HG03039 (cell line): ENCODE measurements at regions not wholly inside any gene's neighbourhood (a gene's known extent, or its start where the extent isn't known, plus 50 kb on each side); places are given as distances from the start of the nearest gene placed in this dataset.

ENCODE experiments used
- ATAC-seq: cut with Tn5 transposase; IDR thresholded peaks from one replicate; pipeline ENCODE4 v1.9.1; 2021; ENCODE audit warnings: mild to moderate bottlenecking, moderate library complexity; ENCODE audit not compliant: unreplicated experiment

GRCh38 chr2:106977717-106978116 is 91.8 kb upstream of the ST6GAL2 start:
- ATAC-seq, result no peak

GRCh38 chr2:106978647-106979046 is 92.7 kb upstream of the ST6GAL2 start:
- no peak for ATAC-seq

GRCh38 chr2:106981491-106981890 is 95.5 kb upstream of the ST6GAL2 start:
- no peak for ATAC-seq

DNA sequence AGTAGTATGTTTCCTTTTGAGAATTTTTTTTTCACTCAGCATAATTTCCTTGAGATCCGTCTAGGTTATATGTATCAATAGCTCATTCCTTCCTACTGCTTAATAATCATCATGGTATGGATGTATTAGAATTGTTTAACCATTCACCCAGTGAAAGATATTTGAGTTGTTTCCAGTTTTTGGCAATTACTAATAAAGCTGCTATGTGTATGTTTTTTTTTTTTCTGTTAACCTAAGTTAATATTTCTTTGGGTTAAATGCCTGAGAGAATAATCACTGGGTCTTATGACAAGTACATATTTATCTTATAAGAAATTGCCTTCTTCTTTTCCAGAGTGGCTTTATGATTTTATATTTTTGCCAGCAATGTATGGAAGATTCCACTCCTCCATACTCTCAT is 96.4 kb upstream of the ST6GAL2 start:
- no peak for ATAC-seq

DNA sequence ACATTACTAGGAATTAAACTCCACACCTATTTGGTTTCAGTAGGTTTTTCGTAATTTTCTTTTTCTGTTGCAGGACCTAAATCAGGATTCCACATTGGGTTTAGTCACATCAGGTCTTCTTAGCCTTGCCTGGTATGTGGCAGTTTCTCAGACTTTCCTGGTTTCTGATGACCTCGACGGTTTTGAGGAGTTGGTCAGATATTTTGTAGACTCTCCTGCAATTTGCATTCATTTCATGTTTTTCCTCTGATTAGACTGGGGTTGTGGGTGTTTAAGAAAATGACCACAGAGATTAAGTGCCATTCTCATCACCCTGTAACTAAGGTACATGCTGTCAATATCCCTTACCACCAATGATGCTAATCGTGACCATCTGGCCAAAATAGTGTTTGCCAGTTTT is 97.3 kb upstream of the ST6GAL2 start:
- ATAC-seq, result no peak

DNA sequence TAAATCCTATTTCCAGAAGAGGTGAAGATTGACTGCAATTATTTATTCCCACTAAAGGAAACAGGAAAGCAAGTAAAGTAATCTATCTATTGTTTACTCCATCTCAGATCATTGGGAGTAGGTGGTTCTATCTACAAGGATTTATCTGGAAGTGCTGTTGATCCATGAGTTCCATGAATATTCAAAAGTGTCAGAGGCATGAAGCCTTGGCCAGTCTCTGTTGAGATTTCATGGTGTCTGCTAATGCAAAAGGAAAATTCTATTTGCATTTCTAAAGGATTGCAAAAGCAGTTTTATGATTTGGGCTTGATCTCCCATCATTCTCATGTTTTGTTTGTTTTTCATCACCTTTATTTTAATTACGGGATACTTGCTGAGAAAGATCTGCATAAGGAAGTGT is 102.4 kb upstream of the ST6GAL2 start:
- ATAC-seq, result no peak

DNA sequence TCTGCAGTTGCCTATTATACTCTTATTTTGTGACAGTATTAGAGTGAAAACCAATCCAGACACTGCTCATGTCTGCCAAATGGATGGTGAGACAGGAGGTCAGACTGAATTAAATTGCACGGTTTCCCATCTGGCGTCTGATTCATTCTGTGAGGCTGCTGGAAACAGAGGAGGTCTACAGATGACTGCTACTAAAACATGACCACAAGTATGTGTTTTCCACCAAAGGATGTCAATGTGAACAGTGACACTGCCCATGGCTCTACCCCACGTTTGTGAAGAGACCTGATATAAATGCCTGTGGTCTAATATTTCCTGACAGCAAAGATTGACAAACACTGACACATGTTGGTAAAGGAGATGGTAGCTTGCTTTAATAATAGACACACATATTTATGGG is 104.3 kb upstream of the ST6GAL2 start:
- ATAC-seq, result no peak

GRCh38 chr2:106991866-106992265 is 105.9 kb upstream of the ST6GAL2 start:
- ATAC-seq, result no peak

GRCh38 chr2:106995556-106995955 is 109.6 kb upstream of the ST6GAL2 start:
- no peak for ATAC-seq

GRCh38 chr2:106996171-106996769 is 110.3 kb upstream of the ST6GAL2 start:
- no peak for ATAC-seq

DNA sequence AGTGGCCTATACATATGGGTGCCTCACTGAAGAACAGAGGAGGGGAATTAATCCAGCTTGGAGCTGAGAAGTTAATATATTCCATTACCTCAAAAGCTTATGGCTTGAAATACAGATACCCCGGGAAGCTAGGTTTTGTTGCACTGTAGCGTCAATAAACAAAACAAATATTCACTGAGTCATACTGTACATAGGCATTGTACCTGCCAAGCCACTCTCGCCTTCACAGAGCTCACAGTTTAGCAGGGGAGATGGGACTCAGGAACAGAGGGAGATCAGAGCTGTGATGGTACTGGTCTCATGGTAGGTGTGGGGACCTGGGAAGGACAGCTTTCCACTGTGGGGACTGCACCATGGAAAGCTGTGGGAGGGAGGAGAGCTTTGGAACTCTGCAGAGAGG is 111.2 kb upstream of the ST6GAL2 start:
- ATAC-seq, result no peak

GRCh38 chr2:107001062-107001461 is 115.1 kb upstream of the ST6GAL2 start:
- ATAC-seq, result no peak

- ATAC-seq, result no peak
Observed at GRCh38 chr2:107001551-107001950, 115.6 kb upstream of the ST6GAL2 start.

GRCh38 chr2:107001964-107002696 is 116.2 kb upstream of the ST6GAL2 start:
- ATAC-seq, result no peak

DNA sequence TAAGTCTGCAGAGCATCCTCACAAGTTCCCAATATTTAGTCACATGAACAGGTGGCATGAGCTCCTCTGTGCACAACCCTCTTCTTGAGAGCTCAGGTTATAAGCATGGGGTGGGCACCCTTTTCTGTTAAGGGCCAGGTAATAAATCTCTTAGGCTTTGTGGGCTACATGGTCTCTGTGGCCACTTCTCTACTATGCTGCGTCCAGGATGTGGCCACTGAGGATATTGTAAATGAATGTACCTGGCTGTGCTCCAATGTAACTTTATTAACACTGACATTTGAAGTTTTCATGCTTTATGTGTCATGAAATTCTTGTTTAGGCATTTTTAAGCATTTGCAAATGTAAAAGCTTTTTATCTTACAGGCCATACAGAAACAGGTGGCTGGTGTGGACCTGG is 116.8 kb upstream of the ST6GAL2 start:
- ATAC-seq, result no peak

DNA sequence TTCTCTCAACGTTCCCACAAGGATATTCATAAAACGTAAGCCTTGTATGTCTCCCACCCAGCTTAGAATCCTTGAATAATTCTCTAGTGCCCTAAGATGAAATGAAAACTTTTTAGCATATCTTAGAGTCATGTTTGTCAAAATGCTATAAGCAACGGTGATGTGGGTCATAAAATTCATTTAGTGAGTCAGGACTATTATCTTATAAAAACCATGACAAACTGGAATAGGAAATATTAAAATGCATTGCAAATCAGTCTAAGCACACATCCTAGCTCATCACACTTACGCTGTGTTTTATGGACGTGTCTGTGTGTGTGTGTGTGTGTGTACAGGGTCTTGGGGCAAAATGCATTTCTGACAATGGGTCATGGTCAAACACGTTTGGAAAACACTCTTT is 119.9 kb upstream of the ST6GAL2 start:
- no peak for ATAC-seq

DNA sequence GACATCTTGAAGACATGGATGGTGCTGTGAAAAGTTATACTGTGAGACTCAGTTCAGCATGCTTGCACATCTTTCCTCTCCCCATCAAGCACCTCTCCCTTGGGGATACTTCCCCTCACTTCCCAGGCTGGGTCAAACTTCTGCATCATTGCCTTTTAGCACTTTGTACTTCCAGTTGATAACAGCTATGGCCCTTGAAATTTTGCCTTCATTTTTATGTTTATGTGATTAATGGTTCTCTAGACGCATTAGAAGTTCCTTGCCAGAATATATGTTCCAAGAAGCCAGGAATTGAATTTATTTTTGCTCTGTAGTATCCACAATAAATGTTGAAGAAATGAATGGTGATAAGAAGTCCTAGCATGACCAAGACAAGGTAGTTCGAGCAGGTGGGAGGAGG is 120.9 kb upstream of the ST6GAL2 start:
- no peak for ATAC-seq

DNA sequence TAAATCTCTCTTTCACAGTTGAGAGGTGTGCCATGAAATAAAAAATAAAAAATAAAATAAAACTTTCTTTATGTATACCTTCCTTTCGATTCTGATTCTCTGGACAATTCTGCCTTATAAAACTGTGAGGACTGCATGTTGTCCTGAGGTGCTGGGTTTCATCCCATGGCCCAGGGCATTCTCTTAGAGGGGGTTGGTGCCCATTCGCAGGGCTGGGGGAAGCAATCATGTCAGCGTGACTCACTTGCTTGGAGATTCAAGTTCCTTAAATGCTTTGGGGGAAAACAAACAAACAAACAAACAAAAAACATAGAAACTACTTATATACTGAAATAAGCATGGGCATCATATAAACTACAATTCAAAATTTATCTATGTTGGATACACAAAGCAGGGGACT is 122.0 kb upstream of the ST6GAL2 start:
- ATAC-seq, result no peak

- no peak for ATAC-seq
Observed at GRCh38 chr2:107008843-107009242, 122.9 kb upstream of the ST6GAL2 start.

DNA sequence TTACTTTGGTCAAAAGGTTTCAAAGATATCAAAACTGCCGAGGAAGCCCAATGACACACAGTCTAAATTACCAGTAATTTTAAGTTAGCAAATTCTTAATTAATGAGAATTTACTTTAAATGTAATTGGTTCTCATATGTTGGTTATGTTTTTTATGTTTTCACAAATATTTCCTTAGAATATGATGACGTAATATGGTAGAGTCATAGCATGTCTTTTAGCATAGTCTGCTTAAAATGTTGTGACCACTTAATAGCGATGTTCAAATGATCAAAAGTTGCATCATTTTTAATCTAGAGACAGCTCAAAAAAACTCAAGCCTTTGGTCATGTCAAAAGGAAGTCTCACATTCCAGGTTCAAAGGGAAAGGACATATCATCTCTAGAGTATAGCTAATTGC is 123.3 kb upstream of the ST6GAL2 start:
- ATAC-seq, result no peak

DNA sequence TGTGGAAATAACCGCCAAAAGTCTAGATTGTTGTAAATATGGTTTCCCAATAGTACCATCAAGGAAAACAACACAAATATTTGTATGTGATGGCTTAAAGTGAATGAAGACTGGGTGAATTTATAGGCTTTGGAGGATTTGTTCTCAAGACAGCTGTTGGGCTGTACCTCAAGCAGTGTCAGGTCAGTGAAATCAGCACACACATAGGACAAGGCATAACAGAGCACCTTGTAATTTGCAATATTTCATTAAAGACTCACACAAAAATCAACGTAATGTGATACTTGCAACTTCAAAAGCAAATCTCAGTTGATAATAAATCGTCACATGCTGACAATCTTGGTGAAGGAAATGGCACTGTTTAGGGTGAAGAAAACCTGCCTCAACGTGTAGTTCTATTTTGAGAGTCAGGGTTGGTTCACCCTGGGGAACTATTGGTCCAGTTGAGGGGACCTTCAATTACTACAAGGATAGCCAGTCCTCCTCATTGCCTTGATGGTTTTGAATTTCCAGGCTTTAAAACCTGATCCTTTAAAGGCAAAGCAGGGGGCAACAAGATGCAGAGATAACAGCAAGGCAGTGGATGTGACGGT is 126.8 kb upstream of the ST6GAL2 start:
- ATAC-seq, result no peak

DNA sequence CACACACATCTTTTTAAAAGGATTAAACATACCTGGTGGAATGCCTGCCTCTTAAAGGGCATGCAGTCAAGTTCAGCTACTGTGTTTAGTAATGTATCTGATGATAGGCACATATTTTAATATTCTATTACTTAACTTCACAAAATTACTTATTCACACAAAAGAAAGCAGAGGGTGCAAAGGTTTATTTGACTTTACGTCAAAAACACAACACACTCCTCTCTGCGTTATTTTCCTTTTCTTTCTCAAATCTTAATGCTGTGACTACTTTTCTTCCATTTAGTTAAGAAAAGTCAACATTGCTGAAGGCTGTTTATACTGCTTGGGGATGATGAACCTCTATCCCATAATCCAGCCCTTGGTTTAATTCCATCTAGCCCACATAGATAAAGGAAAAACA is 127.9 kb upstream of the ST6GAL2 start:
- no peak for ATAC-seq

DNA sequence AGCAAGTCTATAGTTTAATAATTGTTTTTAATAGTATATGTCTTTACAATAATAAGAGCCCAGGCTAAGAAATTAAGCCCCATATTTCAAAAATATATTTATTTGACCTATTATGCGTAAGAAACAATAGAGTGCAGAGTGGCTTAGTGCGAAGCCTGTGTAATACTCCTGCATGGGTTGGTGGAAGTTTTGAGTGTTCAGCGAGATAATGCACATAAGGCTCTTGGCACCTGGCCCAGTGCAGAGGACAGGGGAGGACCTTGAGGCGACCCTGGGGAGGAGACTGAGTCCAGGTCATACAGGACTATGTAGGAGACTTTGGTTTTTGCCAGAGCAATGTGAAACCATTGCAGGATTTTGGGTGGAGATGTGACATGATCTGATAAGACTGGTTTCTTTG is 132.4 kb upstream of the ST6GAL2 start:
- ATAC-seq, result no peak
